ENCODE measurements at regions not wholly inside any gene's neighbourhood (a gene's known extent, or its start where the extent isn't known, plus 50 kb on each side); places are given as distances from the start of the nearest gene placed in this dataset.

DNA sequence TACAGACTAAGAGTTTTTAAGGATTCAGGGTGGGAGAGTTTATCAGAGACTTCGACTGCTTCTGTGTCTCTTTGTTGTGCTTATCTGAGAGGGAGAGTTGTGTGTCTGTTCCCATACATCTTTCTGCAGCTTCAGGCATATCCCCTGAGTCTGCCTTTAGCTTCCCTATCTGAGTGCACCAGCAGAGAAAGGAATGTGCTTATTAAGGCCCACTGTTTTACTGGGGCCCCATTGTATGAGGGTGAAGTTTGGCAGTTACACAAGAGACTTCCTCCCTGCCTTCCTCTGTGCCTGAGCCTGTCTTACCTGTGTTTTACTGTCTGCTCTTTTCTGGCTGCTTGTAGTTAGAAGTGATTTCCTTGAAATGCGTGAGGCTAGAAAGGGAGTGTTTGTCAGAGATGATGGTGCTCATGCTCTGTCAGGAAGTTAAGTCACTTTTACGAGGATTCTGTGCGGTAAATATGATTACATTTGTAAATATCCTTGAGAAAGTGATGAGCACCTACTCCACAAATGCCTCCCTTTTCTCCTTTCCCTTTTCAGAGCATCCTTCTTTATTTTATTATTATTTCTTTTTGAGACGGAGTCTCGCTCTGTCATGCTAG, 1228.9 kb upstream of the MIR17HG start:
- H4K20me1 ChIP-seq (ENCODE audit: insufficient read depth, poor library complexity, severe bottlenecking), result no peaks in the 10 kb centered on the region
- H3K4me2 ChIP-seq, result no peak overlapping the region
- WGBS (ENCODE audit: low lambda C conversion rate, missing lambda C conversion rate), result 72% methylated on average over 6 of the region's 6 CpGs
- H3K4me1 ChIP-seq (ENCODE audit: insufficient read depth), result no peaks in the 10 kb centered on the region
- no peaks in the 10 kb centered on the region for H3K9me3 ChIP-seq (ENCODE audit: low read depth)
- H3K9me2 ChIP-seq (replicated peaks; ENCODE audit: insufficient read depth), result no peaks in the 10 kb centered on the region
- no peaks in the 10 kb centered on the region for H3K36me3 ChIP-seq (replicated peaks; ENCODE audit: insufficient read depth, low read depth)
- no peak for DNase-seq (ENCODE audit: low spot score)
- TF ChIP-seq EZH2phosphoT487 (IDR thresholded peaks at IDR 0.05; ENCODE audit: low read depth, severe bottlenecking, unreplicated experiment), result no peak
- no peak for TF ChIP-seq CTCF (IDR thresholded peaks at IDR 0.05; ENCODE audit: poor library complexity)
- TF ChIP-seq EZH2 (IDR thresholded peaks at IDR 0.05; ENCODE audit: borderline replicate concordance), result no peak
- H3K79me2 ChIP-seq, result no peaks in the 10 kb centered on the region
- H3K27ac ChIP-seq, result no peak overlapping the region
- no peaks in the 10 kb centered on the region for H3K27me3 ChIP-seq
- no peak overlapping the region for H3K4me3 ChIP-seq
- peak overlapping the region; percentile 28 for H2AFZ ChIP-seq

GRCh38 chr13:90120026-90120425, 1227.5 kb upstream of the MIR17HG start:
- H3K79me2 ChIP-seq, result no peaks in the 10 kb centered on the region

GRCh38 chr13:90121784-90122183, 1225.7 kb upstream of the MIR17HG start:
- Histone ChIP-seq H3K9me3 (ENCODE audit: low read depth) (no peaks in the 10 kb centered on the region), H3K4me3 (no peak overlapping the region), H3K27me3 (no peaks in the 10 kb centered on the region), H4K20me1 (ENCODE audit: insufficient read depth, poor library complexity, severe bottlenecking) (no peaks in the 10 kb centered on the region), H3K79me2 (no peaks in the 10 kb centered on the region), H2AFZ (no peak overlapping the region), H3K27ac (no peak overlapping the region), H3K9me2 (replicated peaks; ENCODE audit: insufficient read depth) (no peaks in the 10 kb centered on the region), H3K4me1 (ENCODE audit: insufficient read depth) (no peaks in the 10 kb centered on the region), H3K4me2 (no peak overlapping the region), H3K36me3 (replicated peaks; ENCODE audit: insufficient read depth, low read depth) (no peaks in the 10 kb centered on the region)
- TF ChIP-seq CTCF (IDR thresholded peaks at IDR 0.05; ENCODE audit: poor library complexity), result no peak
- no peak for TF ChIP-seq EZH2 (IDR thresholded peaks at IDR 0.05; ENCODE audit: borderline replicate concordance)
- no peak for TF ChIP-seq EZH2phosphoT487 (IDR thresholded peaks at IDR 0.05; ENCODE audit: low read depth, severe bottlenecking, unreplicated experiment)
- WGBS (ENCODE audit: low lambda C conversion rate, missing lambda C conversion rate), result 98% methylated on average over 1 of the region's 1 CpG
- DNase-seq (ENCODE audit: low spot score), result no peak

More at GRCh38 chr13:90120026-90120425, 1227.5 kb upstream of the MIR17HG start:
- Histone ChIP-seq H3K4me3 (no peak overlapping the region), H3K9me2 (replicated peaks; ENCODE audit: insufficient read depth) (no peaks in the 10 kb centered on the region), H3K27me3 (no peaks in the 10 kb centered on the region), H3K9me3 (ENCODE audit: low read depth) (no peaks in the 10 kb centered on the region), H4K20me1 (ENCODE audit: insufficient read depth, poor library complexity, severe bottlenecking) (no peaks in the 10 kb centered on the region), H3K4me1 (ENCODE audit: insufficient read depth) (no peaks in the 10 kb centered on the region), H2AFZ (no peak overlapping the region), H3K27ac (no peak overlapping the region), H3K36me3 (replicated peaks; ENCODE audit: insufficient read depth, low read depth) (no peaks in the 10 kb centered on the region), H3K4me2 (no peak overlapping the region)
- no peak for TF ChIP-seq EZH2 (IDR thresholded peaks at IDR 0.05; ENCODE audit: borderline replicate concordance)
- TF ChIP-seq CTCF (IDR thresholded peaks at IDR 0.05; ENCODE audit: poor library complexity), result no peak
- no peak for TF ChIP-seq EZH2phosphoT487 (IDR thresholded peaks at IDR 0.05; ENCODE audit: low read depth, severe bottlenecking, unreplicated experiment)
- no peak for DNase-seq (ENCODE audit: low spot score)
- WGBS (ENCODE audit: low lambda C conversion rate, missing lambda C conversion rate), result 77% methylated on average over 1 of the region's 1 CpG
